HG02884 (cell line): ENCODE measurements at regions not wholly inside any gene's neighbourhood (a gene's known extent, or its start where the extent isn't known, plus 50 kb on each side); places are given as distances from the start of the nearest gene placed in this dataset.

Experiments
- ATAC-seq: cut with Tn5 transposase; IDR thresholded peaks from one replicate; pipeline ENCODE4 v1.9.1; 2021; ENCODE audit warnings: mild to moderate bottlenecking, moderate library complexity; ENCODE audit not compliant: unreplicated experiment

DNA sequence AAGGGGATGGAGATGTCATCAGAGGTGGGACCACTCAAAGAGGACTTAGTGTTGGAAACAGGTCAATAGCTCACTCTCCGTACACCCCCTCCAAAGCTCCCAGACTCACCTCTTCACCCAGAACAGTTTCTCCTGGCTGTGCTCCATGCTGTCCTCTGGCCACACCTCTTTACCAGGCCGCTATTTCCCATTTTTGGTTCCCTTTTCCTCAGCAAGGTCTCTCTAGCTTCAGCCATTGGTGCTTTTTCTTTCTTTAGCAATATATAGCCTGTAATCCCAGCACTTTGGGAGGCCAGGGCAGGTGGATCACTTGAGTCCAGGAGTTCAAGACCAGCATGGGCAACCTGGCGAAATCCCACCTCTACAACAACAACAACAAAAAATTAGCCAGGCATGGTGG is 123.6 kb upstream of the SMAD3 start:
- ATAC-seq: no peak

DNA sequence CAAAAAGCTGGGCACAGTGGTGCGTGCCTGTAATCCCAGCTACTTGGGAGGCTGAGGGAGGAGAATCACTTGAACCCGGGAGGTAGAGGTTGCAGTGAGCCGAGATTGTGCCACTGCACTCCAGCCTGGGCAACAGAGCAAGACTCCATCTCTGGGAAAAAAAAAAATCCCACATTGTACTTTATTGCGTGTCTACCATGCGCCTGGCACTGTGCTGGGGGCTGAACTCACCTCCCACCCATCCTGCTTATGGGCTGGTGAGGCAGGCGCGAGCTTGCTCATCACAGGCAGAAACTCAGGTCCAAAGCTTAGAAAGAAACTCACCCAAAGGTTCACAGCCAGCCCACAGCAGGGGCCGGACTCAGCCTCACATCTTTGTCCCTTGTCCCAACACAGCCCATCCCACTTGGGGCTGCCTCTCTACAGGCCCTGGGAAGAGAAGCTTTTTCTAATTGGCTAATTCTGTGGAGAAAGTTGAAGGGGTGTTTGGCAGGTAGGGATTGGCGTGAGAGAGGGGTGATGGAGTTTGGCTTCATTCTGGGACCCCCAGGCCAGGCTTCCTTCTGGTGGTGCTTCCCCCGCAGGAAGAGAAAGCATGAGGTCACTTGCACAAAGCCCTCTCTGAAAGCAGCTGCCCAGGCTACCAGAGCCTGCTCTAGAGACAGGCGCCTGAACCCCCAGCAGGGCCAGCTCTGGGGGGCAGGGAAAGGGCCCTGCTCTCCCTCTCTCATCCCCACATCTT is 122.6 kb upstream of the SMAD3 start:
- no peak for ATAC-seq

DNA sequence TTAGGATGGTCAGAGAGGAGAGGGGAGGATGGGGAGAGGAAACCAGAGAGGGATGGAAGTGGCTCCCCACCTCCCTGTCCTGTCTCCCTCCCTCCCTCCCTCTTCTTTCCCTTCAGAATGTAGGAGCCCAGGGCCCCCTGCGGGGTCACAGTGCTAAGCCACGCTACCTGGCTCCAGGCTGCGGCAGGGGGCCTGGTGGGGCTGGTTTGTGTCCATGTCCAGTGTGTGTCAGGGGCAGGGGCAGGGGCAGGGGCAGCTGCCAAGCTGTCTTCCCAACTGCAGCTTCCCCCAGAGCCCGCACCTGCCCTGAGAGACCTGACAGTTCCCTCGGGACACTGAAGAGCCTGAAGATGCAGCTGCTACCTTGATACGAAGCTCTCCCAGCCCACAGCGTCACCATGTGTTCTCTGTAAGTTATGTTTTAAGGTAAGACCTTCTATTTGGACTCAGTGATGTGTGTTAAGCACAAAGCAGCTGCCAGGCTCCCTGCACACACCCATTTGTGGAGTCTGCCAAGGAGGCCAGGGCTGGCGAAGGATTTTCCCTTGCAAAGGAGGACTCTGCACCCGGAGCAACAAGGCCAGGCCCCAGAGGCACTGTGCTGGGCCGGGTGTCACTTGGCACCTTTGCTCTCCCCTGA is 121.8 kb upstream of the SMAD3 start:
- no peak for ATAC-seq

DNA sequence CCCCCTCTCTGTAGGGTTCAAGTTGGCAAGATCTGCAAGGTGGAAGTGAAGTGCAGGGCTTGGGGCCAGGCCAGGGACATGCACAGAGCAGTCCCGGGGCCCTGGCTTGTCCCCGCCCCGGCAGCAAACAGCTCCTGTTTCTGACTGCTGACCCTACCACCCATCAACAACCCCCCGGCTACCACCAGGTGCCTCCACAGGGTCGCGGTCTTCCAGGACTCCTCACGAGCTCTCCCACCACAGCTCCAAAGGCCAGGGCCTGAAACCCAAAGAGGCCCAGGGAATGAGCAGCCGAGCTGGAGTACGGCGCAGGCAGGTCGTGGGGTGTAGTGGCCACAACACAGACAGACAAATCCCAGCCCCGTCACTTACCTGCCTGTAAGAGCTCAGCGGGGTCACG is 121.3 kb upstream of the SMAD3 start:
- no peak for ATAC-seq

DNA sequence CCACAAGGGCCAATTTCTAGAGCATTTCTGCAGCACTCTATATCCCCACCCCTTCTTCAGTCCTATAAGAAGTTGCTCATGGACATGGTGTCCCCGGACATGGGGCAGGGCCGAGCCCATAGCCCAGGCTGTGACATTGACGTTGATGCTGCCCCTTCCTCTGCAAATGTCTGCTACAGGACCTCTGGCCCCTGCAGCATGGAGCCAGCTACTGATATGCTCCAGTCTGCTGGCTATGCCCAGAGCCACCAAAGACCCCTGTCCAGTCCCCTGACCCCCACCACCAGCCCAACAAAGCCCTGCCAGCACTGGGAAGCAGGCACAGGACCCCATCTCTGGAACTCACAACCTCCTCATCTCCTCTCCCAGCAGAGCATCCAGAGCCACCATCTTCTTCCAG is 120.1 kb upstream of the SMAD3 start:
- ATAC-seq: no peak

DNA sequence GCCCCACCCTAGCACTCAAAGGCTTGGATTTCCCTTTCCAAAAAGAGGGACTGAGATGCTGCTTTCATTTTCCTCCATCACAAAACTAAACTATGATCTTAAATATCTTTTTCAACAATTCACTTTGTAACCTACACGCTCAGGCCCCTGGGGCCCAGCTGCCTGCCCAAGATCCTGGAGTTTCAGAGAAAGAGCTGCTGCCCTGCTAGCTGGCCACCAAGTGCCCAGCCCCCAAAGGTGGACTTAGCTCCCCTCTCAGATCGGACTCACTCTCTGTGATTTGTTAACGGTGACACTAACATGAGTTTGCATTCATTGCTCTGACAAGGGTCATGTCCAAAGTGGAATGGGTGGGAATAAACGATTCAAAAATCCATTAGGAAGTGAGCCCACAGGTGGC is 119.6 kb upstream of the SMAD3 start:
- ATAC-seq: no peak

DNA sequence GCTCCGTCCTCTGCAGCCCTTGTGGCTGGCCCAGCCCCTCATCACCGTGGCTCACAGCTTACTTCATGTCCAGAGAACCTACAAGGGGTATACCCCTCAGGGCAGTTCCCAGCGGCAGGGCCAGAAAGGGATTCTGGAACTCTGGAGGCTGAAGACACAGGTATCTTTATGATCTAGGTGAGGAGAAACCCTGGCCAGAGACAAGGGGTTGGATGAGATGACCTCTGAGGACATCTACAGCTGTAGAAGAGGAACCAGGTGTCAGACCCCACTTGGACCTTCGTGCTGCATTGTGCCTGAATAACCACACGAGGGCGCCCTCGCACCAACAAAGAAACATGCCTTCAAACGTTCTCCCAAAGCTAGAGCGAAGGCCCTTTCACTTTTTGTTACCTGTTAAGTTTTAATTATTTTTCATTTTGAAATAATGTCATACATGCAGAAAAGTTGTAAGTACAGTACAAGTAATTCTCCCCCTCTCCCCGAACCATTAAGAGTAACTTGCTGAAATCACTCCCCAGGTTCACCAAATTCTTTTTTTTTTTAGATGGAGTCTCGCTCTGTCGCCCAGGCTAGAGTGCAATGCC is 118.7 kb upstream of the SMAD3 start:
- ATAC-seq: no peak

DNA sequence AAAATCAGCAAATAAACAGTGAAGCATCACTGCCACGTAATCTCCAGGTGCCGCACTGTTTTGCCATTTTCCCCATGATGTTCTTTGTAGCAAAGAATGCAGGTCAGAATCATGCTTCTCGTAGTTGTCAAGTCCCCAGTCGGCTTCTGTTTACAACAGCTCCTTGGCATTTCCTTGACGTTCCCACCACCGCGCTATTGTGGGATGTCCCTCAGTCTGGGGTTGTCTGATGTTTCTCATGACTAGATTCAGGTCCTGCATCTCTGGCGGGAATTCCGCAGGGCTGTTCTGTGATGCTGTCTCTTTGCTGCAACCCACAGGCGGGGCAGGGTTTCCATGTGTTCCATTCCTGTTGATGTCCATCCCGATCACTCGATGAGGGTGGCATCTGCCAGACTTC is 117.9 kb upstream of the SMAD3 start:
- no peak for ATAC-seq

DNA sequence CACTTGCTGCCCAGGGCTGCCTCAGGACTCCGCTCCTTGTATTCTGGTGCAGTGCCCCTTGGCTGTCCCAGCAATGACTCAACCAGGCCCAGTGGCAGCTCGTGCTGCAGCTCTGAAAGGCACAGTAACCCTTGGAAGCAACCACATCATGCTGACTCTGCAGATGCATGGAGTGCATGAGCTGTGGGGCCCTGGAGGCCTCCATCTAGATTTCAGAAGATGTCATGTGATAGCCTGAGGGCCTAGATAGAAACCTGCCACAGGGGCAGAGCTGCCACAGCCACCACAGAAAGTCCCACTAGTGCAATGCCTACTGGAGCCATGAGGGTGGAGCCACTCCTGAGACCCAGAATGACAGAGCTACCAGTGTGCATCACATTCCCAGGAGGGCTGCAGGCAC is 117.1 kb upstream of the SMAD3 start:
- ATAC-seq: no peak

DNA sequence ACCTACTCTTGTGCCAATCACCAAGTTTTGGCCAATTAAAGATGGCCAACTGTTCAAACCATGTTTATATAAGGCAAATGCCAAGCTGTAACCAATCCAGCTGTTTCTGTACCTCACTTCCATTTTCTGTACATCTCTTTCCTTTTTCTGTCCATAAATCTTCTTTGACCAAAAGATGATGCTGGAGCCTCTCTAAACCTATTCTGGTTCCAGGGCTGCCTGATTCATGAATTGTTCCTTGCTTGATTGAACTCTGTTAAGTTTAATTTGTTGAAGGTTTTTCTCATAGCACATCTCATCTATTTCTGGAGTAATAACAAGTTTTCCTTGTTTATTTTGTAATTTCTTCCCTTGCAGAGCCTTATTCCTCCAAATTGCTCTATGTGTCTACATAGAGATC is 115.3 kb upstream of the SMAD3 start:
- no peak for ATAC-seq

DNA sequence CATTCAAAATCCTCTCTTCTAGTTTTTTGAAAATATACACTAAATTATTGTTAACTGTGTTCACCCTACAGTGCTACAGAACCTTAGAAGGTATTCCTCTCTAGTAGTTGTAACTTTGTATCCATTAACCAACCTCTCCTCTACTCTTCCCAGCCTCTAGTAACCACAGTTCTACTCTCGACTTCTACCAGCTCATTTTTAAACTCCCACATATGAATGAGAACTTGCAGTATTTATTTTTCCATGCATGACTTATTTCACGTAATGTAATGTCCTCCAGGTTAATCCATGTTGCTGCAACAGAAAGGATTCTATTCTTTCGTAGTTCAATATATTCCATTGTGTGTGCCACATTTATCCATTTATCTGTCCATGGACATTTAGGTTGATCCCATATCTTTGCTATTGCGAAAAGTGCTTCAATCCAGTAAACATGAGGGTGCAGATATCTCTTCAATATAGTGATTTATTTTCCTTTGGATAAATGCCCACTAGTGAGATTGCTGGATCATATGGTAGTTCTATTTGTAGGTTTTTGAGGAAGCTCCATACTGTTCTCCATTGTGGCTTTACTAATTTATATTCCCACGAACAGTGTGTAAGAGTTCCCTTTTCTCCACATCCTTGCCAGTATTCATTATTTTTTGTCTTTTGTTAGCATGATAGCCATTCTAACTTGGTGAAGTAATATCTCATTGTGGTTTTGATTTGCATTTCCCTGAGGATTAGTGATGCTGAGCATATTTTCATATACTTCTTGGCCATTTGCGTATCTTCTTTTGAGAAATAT is 113.7 kb upstream of the SMAD3 start:
- ATAC-seq: no peak

DNA sequence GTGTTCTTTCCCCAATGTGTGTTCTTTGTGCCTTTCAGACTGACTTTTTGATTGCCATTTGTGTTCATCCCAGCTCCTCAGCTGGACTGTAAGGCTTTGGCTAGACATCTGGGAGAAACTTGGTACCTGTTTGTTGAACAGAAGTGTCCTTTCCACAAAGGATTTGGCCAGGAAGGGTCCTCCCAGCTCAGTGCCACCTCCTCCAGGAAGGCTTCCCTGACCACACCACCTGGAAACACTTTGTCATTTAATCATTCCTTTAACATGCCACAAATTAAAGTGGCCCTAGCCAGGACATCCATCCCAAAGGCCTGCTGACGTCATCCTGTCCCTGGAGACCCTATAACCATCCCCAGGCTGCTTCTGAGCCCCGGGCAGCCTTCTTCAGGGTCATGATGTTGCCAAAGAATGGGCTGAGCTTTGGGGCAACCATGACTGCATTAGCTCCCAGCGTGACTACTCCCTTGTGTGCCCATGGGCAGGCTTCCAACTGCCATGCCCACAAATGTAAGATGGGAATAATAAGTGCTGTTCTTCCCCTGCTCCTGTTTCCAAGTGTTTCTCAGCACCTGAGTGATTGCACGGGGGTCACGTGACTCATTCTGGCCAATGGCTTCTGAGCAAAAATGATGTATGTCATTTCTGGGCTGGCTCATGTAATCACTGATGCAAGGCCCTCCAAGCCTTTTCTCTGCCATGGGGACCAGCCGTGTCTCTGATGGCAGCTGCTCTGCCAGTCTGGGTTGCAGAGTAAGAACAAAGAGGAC is 112.5 kb upstream of the SMAD3 start:
- no peak for ATAC-seq

DNA sequence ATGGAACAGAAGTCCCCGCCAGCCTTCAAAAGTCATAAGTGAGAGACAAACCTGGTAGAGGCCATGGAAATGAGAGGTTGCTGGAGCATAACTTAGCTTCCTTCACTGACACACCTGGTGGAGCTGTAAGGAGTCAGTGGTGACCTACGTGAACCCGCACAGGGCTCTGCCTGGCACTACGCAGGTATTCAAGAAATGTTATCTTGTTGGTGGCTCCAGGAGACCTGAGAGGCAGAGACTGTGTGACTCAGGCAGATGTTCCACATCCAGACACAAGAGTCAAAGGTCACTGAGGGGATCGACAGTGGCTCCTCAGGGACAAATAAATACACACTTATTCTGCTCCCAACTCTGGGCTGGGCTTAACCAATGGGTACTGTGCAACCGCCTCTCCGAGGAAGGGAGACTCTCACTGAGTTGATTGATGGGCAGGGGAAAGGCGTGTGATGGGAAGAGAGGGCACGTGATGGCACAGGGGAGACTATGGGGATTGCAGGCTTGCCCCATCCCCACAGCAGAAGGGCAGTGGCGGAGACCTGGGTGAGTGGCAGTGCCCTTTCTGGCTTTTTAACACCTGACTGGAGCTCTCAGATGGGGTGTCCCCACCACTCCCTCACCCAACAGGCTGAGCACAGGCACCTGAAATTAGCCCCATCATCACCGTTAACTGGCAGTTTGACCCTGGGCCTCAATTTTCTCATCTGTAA is 111.7 kb upstream of the SMAD3 start:
- no peak for ATAC-seq

DNA sequence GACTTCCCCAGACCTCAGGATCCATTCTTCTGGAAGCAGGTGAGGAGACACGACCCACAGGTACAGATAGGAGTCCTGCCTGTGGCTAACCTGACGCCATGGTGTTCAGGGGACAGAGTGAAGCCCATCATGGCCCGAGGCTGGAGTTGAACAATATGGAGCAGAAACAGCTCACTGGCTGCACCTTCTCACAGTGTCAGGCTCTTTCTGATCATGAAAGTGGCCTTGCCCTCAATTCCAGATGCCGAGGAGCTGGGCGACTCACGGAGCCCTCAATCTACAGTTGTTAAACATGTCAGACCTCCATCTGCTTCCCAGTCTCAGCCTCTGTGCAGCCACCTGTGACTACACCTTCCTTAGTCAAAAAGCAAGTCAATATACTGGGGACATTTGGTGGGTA is 110.8 kb upstream of the SMAD3 start:
- ATAC-seq: no peak

DNA sequence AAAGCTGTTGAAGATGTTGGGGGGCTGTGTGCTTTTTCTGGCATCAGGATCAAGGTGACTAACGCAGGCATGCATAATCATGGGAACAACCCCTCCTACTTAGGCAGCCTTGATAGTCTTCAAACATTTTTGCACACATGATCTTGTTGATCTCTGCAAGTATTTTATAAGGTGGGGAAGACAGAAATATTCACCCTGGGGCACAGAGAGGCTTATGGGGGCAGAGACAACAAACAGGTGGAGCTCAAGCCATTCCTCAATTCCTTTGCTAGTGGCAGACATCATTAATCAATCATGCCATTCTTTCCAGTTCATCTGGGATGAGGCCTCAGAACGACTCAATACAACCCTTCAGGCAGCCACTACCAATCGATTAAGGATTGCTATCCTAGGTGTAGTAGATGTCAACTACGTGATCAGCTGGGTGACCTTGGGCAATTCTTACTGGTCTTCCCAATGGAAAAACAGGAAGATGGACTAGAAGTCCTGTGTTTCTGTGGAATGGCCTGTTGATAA is 110.3 kb upstream of the SMAD3 start:
- no peak for ATAC-seq

DNA sequence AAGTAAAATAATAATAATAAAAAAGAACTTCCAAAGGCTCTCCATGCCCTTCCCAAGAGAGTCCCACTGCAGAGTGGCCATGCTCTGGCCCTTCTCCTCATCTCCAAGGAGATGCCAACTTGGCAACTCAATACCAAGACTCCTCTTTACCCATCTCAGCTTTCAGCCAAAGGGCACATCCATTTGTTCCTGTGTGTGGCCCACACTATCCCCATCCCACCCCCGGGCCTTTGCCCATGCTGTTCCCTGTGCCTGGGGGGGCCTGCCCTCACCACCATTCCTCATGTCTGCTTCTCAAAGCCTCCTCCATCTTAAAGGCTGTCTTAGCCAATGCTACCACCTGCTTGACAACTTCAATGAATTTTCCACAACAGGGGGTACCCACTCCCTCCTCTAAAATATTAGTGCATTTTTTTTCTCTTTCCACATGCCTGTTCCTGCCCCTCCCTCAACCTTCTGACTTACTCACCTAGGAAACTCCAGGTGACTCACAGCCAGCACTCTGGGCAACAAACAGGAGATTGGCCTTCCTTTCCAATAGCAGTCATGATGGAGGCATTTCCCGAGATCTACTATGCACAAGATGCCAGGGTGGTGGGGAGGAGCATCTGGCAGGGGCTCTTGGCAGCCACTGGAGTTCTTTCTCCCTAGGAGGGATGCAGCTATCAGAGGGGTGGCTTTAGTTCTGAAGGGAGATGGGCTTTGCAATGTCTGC is 109.4 kb upstream of the SMAD3 start:
- ATAC-seq: no peak

DNA sequence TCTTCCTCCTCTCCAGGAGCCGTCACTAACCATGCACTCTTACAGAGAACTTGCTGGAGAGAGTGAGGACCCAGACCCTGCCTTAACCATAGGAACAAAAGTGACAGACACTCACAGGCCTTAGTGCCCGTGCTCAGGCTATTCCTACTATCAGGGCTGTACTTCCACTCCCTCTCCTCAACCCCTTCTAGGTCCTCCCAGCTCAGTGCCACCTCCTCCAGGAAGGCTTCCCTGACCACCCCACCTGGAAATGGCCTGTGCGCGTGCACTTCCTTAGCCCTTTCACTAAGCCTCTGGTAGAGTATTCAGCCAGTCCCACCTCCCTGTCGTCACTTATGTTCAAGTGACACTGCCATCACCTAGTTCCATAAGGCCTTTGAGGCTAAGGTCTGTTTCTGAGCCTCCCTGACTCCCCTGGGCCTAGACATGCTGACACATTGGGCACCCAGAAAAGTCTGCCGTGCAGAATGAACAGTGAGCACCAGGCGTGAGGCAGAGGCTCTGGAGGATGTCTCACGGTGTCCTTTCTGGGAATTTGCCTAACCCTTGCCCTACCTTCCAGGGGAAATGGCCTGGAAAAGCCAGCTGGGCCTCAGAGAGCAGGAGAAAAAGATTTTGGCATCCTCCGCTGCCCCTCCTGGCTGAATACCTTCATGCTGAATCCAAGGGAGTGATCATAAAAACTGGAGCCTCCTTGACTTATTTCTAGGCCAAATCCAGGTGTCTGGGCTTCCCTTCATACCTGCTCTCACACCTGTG is 108.6 kb upstream of the SMAD3 start:
- no peak for ATAC-seq

DNA sequence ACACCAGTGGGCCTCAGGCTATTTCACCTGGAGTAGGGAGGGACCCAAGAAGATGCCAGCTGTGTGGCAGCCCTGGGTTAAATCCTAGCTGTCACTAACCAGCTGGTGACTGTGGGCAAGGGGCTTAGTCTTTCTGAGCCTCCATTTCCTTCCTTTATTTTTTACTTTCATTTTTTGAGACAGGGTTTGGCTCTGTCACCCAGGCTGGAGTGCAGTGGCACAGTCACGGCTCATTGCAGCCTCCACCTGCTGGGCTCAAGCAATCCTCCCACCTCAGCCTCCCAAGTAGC is 108.0 kb upstream of the SMAD3 start:
- no peak for ATAC-seq

DNA sequence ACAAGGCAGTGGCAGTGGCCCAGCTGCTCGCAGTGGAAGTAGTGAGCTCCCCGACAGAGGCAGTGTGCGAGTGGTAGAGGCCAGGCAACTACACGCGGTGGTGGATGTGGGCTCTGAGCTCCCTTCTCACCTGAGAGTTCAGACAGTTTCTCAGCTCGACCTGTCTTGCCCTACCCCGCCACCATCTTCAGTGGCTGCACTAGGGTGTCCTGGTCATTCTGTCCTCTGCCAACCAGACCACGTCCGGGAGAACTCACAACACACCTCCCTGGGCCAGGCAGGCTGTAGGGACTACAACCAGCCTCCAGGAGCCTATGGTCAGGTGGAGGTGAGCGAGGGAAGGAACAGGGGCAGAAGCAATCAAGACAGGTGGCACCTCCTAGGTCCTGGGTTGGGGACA is 106.3 kb upstream of the SMAD3 start:
- no peak for ATAC-seq
